Caco-2 (cell line): ENCODE measurements at regions not wholly inside any gene's neighbourhood (a gene's known extent, or its start where the extent isn't known, plus 50 kb on each side); places are given as distances from the start of the nearest gene placed in this dataset.

Source experiments
- BruUV-seq: library from RNA; stranded (reverse); fragments of 400-500 nt; replicated peaks from 2 replicates; lab custom pipeline; 2021; lab: Mats Ljungman, UMichigan
- CTCF ChIA-PET: fragments of 300-600 bp; sonication (Branson Sonifier 250); formaldehyde crosslinking; loops from one replicate; lab custom pipeline; 2022; ENCODE audit warnings: antibody characterized with exemption; lab: Charles Lee
- POLR2A ChIA-PET: fragments of 300-600 bp; sonication (Branson Sonifier 250); formaldehyde crosslinking; loops from one replicate; lab custom pipeline; 2022; ENCODE audit warnings: antibody characterized with exemption; lab: Charles Lee
- DNase-seq, 2 experiments: peaks; one replicate each; pipeline versions ENCODE4 v3.0.0 to v3.0.0-alpha.2; 2020 to 2022
- H3K27me3 ChIP-seq: replicated peaks from 2 replicates; pipeline ENCODE4 v1.6.0; 2011; ENCODE audit warnings: low read length; ENCODE audit not compliant: control insufficient read depth, insufficient read depth
- H3K36me3 ChIP-seq: 2 replicates; pipeline ENCODE4 v1.5.1; 2011; ENCODE audit warnings: low read length; ENCODE audit not compliant: control insufficient read depth, insufficient read depth
- H3K4me1 ChIP-seq: fragments of 250-450 bp; sonication (Bioruptor Pico); 2 replicates; pipeline ENCODE4 v1.5.1; 2020; ENCODE audit warnings: mild to moderate bottlenecking
- H3K4me3 ChIP-seq: 2 replicates; pipeline ENCODE4 v1.5.1; 2011; ENCODE audit warnings: low read depth, mild to moderate bottlenecking, control low read depth, low read length
- H3K9me3 ChIP-seq: fragments of 250-450 bp; sonication (Bioruptor Pico); 2 replicates; pipeline ENCODE4 v1.5.1; 2020; ENCODE audit warnings: mild to moderate bottlenecking, moderate library complexity
- H3K27ac Mint-ChIP-seq: one replicate; pipeline ENCODE4 v1.8.0; 2022; ENCODE audit warnings: mixed read lengths; ENCODE audit not compliant: unreplicated experiment
- H3K27me3 Mint-ChIP-seq: one replicate; pipeline ENCODE4 v1.8.0; 2022; ENCODE audit warnings: mixed read lengths; ENCODE audit not compliant: insufficient read depth, unreplicated experiment
- H3K36me3 Mint-ChIP-seq: one replicate; pipeline ENCODE4 v1.8.0; 2022; ENCODE audit warnings: mild to moderate bottlenecking, mixed read lengths; ENCODE audit not compliant: insufficient read depth, unreplicated experiment
- H3K4me1 Mint-ChIP-seq: one replicate; pipeline ENCODE4 v1.8.0; 2022; ENCODE audit warnings: low read depth, mixed read lengths; ENCODE audit not compliant: unreplicated experiment
- H3K4me3 Mint-ChIP-seq: one replicate; pipeline ENCODE4 v1.8.0; 2022; ENCODE audit warnings: mild to moderate bottlenecking, moderate library complexity, mixed read lengths; ENCODE audit not compliant: unreplicated experiment
- H3K9me3 Mint-ChIP-seq: one replicate; pipeline ENCODE4 v1.8.0; 2022; ENCODE audit warnings: mixed read lengths; ENCODE audit not compliant: unreplicated experiment
- intact Hi-C: fragments of 100-400 bp; cut with micrococcal nuclease; formaldehyde crosslinking; loops from one replicate; pipeline ENCODE4 v1.10.0; 2022; ENCODE audit not compliant: unreplicated experiment
- TF ChIP-seq, protein P1 (sequence below), 2 experiments: fragments of 200-600 bp in 1 of 2; IDR thresholded peaks; 1 replicate in 1 of 2; 2 replicates in 1 of 2; pipeline versions ENCODE4 v1.5.1 to v1.8.0; 2011 to 2022; ENCODE audit warnings: antibody characterized with exemption in 1 of 2, control low read depth in 1 of 2, inconsistent platforms in 1 of 2, low read depth in 1 of 2, low read length in 1 of 2, mild to moderate bottlenecking in 1 of 2, moderate library complexity in 1 of 2; ENCODE audit not compliant: insufficient read depth in 1 of 2, severe bottlenecking in 1 of 2, unreplicated experiment in 1 of 2

DNA sequence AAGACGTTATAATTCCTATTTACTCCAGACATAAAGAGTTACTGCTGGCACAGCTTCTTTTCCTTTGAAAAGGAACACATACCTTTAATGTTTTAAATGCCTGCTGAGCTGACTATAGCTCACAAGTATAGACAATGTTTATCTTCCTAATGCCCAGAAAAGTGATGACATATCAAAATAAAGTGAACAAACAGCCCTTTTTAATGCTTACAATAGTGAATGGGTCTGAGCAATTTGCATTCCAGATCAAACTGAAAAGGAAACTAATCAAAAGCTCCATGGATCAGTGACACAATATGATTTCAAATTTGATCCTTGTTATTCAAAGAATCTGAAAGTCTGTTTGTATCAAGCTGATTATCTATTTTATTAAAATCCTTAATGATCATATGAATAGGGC, 233.6 kb upstream of the SEMA3E start:
- intact Hi-C loops, result no loop called here

GRCh38 chr7:83879063-83879462, 230.1 kb upstream of the SEMA3E start:
- Mint-ChIP-seq H3K27ac (no peak overlapping the region), H3K4me3 (no peak overlapping the region), H3K36me3 (no peaks in the 10 kb centered on the region), H3K27me3 (peaks cover 2% of the 10 kb centered on the region), H3K4me1 (no peaks in the 10 kb centered on the region), H3K9me3 (no peaks in the 10 kb centered on the region)
- Histone ChIP-seq H3K27me3 (no peaks in the 10 kb centered on the region), H3K4me3 (no peak overlapping the region), H3K9me3 (no peaks in the 10 kb centered on the region), H3K4me1 (no peaks in the 10 kb centered on the region), H3K36me3 (no peaks in the 10 kb centered on the region)
- ChIA-PET CTCF (no interaction called here), POLR2A (no interaction called here)
- TF ChIP-seq, protein P1, sequence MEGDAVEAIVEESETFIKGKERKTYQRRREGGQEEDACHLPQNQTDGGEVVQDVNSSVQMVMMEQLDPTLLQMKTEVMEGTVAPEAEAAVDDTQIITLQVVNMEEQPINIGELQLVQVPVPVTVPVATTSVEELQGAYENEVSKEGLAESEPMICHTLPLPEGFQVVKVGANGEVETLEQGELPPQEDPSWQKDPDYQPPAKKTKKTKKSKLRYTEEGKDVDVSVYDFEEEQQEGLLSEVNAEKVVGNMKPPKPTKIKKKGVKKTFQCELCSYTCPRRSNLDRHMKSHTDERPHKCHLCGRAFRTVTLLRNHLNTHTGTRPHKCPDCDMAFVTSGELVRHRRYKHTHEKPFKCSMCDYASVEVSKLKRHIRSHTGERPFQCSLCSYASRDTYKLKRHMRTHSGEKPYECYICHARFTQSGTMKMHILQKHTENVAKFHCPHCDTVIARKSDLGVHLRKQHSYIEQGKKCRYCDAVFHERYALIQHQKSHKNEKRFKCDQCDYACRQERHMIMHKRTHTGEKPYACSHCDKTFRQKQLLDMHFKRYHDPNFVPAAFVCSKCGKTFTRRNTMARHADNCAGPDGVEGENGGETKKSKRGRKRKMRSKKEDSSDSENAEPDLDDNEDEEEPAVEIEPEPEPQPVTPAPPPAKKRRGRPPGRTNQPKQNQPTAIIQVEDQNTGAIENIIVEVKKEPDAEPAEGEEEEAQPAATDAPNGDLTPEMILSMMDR (IDR thresholded peaks at IDR 0.05; ENCODE audit: insufficient read depth in 1 of 2, low read depth in 1 of 2, low read length in 1 of 2, severe bottlenecking in 1 of 2, unreplicated experiment in 1 of 2), result no peak
- BruUV-seq, result no TSS peak
- intact Hi-C loops, result no loop called here
- DNase-seq, result no peak

More for the DNA sequence above, 233.6 kb upstream of the SEMA3E start:
- no peak overlapping the region for H3K4me3 ChIP-seq
- Mint-ChIP-seq H3K27ac (no peak overlapping the region), H3K4me3 (no peak overlapping the region), H3K9me3 (no peaks in the 10 kb centered on the region), H3K4me1 (no peaks in the 10 kb centered on the region), H3K27me3 (no peaks in the 10 kb centered on the region), H3K36me3 (no peaks in the 10 kb centered on the region)
- ChIA-PET CTCF (no interaction called here), POLR2A (no interaction called here)
- no peaks in the 10 kb centered on the region for H3K9me3 ChIP-seq
- TF ChIP-seq, protein P1 (IDR thresholded peaks at IDR 0.05; ENCODE audit: insufficient read depth in 1 of 2, low read depth in 1 of 2, low read length in 1 of 2, severe bottlenecking in 1 of 2, unreplicated experiment in 1 of 2), result no peak
- H3K27me3 ChIP-seq, result no peaks in the 10 kb centered on the region
- no peaks in the 10 kb centered on the region for H3K4me1 ChIP-seq
- DNase-seq, result no peak
- no TSS peak for BruUV-seq
- H3K36me3 ChIP-seq, result no peaks in the 10 kb centered on the region

DNA sequence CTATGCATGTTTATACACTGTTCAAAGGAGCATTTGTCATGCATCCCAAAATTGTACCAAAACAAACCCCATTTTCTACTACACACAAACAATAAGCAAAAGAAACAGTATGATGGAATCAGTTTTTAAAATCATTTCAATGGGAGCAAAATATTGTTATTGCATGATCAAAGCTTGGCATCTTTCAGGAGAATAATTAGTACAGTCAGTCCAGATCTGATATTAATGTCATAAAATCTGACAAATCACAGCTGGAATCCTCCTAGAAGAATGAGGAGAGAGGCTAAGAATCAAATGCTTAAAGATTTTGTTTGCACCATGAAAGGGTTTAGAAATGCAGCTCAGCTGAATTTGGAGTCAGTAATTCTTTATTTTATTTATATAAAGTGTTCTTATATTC, 229.7 kb upstream of the SEMA3E start:
- Mint-ChIP-seq H3K27me3 (peaks cover 2% of the 10 kb centered on the region), H3K4me1 (no peaks in the 10 kb centered on the region), H3K4me3 (no peak overlapping the region), H3K27ac (no peak overlapping the region), H3K36me3 (no peaks in the 10 kb centered on the region), H3K9me3 (no peaks in the 10 kb centered on the region)
- Histone ChIP-seq H3K4me1 (no peaks in the 10 kb centered on the region), H3K27me3 (no peaks in the 10 kb centered on the region), H3K9me3 (no peaks in the 10 kb centered on the region), H3K4me3 (no peak overlapping the region), H3K36me3 (no peaks in the 10 kb centered on the region)
- DNase-seq, result no peak
- no TSS peak for BruUV-seq
- intact Hi-C loops, result no loop called here
- ChIA-PET CTCF (no interaction called here), POLR2A (no interaction called here)
- TF ChIP-seq, protein P1 (IDR thresholded peaks at IDR 0.05; ENCODE audit: insufficient read depth in 1 of 2, low read depth in 1 of 2, low read length in 1 of 2, severe bottlenecking in 1 of 2, unreplicated experiment in 1 of 2), result no peak
